Tongue (tissue), 1 donor: ENCODE measurements at regions not wholly inside any gene's neighbourhood (a gene's known extent, or its start where the extent isn't known, plus 50 kb on each side); places are given as distances from the start of the nearest gene placed in this dataset.

Source experiments
- DNase-seq: peaks from one replicate; pipeline ENCODE4 v3.0.0-alpha.2; 2015

GRCh38 chr10:47237316-47238260, 62.4 kb upstream of the GDF10 start:
- no peak for DNase-seq

- no peak for DNase-seq
Observed at GRCh38 chr10:47238331-47239095, 61.5 kb upstream of the GDF10 start.

- no peak for DNase-seq
Observed at GRCh38 chr10:47239211-47239610, 60.8 kb upstream of the GDF10 start.

GRCh38 chr10:47240173-47240572, 59.8 kb upstream of the GDF10 start:
- no peak for DNase-seq

- no peak for DNase-seq
Observed at GRCh38 chr10:47241256-47241655, 58.7 kb upstream of the GDF10 start.

- DNase-seq, result no peak
Observed at GRCh38 chr10:47241946-47242867, 57.8 kb upstream of the GDF10 start.

- no peak for DNase-seq
Observed at GRCh38 chr10:47243356-47243755, 56.6 kb upstream of the GDF10 start.

- no peak for DNase-seq
Observed at GRCh38 chr10:47243791-47244190, 56.2 kb upstream of the GDF10 start.

- DNase-seq, result no peak
Observed at GRCh38 chr10:47244560-47245500, 55.2 kb upstream of the GDF10 start.

GRCh38 chr10:47245731-47246350, 54.2 kb upstream of the GDF10 start:
- no peak for DNase-seq

- DNase-seq, result no peak
Observed at GRCh38 chr10:47246406-47247147, 53.4 kb upstream of the GDF10 start.

GRCh38 chr10:47247148-47248059, 52.6 kb upstream of the GDF10 start:
- no peak for DNase-seq

- no peak for DNase-seq
Observed at GRCh38 chr10:47248386-47249090, 51.5 kb upstream of the GDF10 start.

GRCh38 chr10:47249881-47250280, 50.1 kb upstream of the GDF10 start:
- no peak for DNase-seq
